Common myeloid progenitor, CD34-positive (primary cell): ENCODE measurements at regions not wholly inside any gene's neighbourhood (a gene's known extent, or its start where the extent isn't known, plus 50 kb on each side); places are given as distances from the start of the nearest gene placed in this dataset.

Source experiments
- CTCF ChIA-PET: fragments of 350-600 bp; sonication (Branson Sonifier 250); formaldehyde crosslinking; loops from one replicate; lab custom pipeline; 2021; ENCODE audit warnings: antibody characterized with exemption; lab: Charles Lee
- POLR2A ChIA-PET: fragments of 350-600 bp; sonication (Branson Sonifier 250); formaldehyde crosslinking; loops from one replicate; lab custom pipeline; 2021; ENCODE audit warnings: antibody characterized with exemption; lab: Charles Lee
- DNase-seq, 3 donors: peaks; one replicate each; pipeline versions ENCODE4 v3.0.0 to v3.0.0-alpha.2; 2013
- H3K27ac ChIP-seq, 2 experiments: 1 replicate in 1 of 2; 2 replicates in 1 of 2; pipeline ENCODE4 v1.7.0; 2013; ENCODE audit warnings: inconsistent platforms in 2 of 2, low read length in 2 of 2, mild to moderate bottlenecking in 2 of 2, low read depth in 1 of 2, moderate library complexity in 1 of 2; ENCODE audit not compliant: severe bottlenecking in 2 of 2, insufficient read depth in 1 of 2, poor library complexity in 1 of 2
- H3K27me3 ChIP-seq, 5 experiments: replicated peaks in 2 of 5; 1 replicate in 3 of 5; 2 replicates in 2 of 5; pipeline versions ENCODE4 v1.6.1 to v1.7.0; 2013; ENCODE audit warnings: low read length in 4 of 5, mild to moderate bottlenecking in 2 of 5, moderate library complexity in 2 of 5, inconsistent platforms in 1 of 5; ENCODE audit not compliant: insufficient read depth in 5 of 5, control insufficient read depth in 4 of 5
- H3K36me3 ChIP-seq, 4 experiments: 1 replicate in 2 of 4; 2 replicates in 2 of 4; pipeline versions ENCODE4 v1.6.1 to v1.7.0; 2013; ENCODE audit warnings: low read length in 3 of 4, control low read depth in 1 of 4, mild to moderate bottlenecking in 1 of 4; ENCODE audit not compliant: control insufficient read depth in 4 of 4, insufficient read depth in 4 of 4
- H3K4me1 ChIP-seq, 4 experiments: 1 replicate in 3 of 4; 2 replicates in 1 of 4; pipeline versions ENCODE4 v1.6.1 to v1.7.1; 2013; ENCODE audit warnings: low read length in 3 of 4, mild to moderate bottlenecking in 3 of 4, control low read depth in 1 of 4, inconsistent platforms in 1 of 4, moderate library complexity in 1 of 4; ENCODE audit not compliant: control insufficient read depth in 4 of 4, insufficient read depth in 4 of 4; ENCODE audit errors: control extremely low read depth in 1 of 4
- H3K4me3 ChIP-seq, 7 experiments: 1 replicate in 4 of 7; 2 replicates in 3 of 7; pipeline versions ENCODE4 v1.5.1 to v1.7.0; 2013; ENCODE audit warnings: mild to moderate bottlenecking in 7 of 7, low read length in 6 of 7, moderate library complexity in 6 of 7, inconsistent platforms in 2 of 7, low read depth in 2 of 7, control low read depth in 1 of 7; ENCODE audit not compliant: insufficient read depth in 4 of 7, control insufficient read depth in 1 of 7; ENCODE audit errors: extremely low read depth in 1 of 7
- H3K9me3 ChIP-seq, 5 experiments: 1 replicate in 4 of 5; 2 replicates in 1 of 5; pipeline versions ENCODE4 v1.6.1 to v1.7.1; 2013; ENCODE audit warnings: low read length in 4 of 5, mild to moderate bottlenecking in 2 of 5, inconsistent platforms in 1 of 5, low read depth in 1 of 5, moderate library complexity in 1 of 5; ENCODE audit not compliant: control insufficient read depth in 4 of 5, insufficient read depth in 2 of 5; ENCODE audit errors: control extremely low read depth in 1 of 5
- WGBS: methylation state at CpG from one replicate; pipeline ENCODE4 v1.1.5; 2013; ENCODE audit not compliant: insufficient coverage; 5-methylcytosine and 5-hydroxymethylcytosine counted together

DNA sequence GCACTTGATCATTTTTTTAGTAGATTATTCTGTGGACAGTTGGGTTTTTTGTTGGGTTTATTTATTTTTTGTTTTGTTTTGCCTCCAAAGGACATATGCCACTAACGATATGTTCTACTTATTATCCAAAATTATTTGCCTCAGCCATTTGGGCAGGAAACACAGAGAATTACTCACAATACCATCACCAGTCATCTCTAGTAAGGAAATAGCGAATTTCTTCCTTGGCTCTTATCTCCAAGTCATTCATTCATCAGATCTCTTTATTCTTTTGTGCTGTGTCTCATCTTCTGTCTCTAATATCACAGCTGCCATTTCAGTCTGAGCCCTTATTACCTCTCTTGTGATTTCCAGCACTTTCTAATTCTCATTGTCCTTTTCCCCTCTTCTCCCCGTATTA is 130.4 kb upstream of the SMLR1 start:
- CTCF ChIA-PET: interaction anchor here (0.5 to 1.8 kb wide), 3 partner anchors 317 to 375 kb away, joined by 3 to 9 read pairs (median 6); partner anchors contain the start of gene TMEM200A
- POLR2A ChIA-PET: no interaction called here
- WGBS: 100% methylated on average over 2 of the region's 3 CpGs
- no peaks in the 10 kb centered on the region for H3K9me3 ChIP-seq
- no peak for DNase-seq
- no peaks in the 10 kb centered on the region for H3K36me3 ChIP-seq
- H3K27me3 ChIP-seq: peaks cover 0 to 4% (median 0%) of the 10 kb centered on the region in 5 experiments
- no peak overlapping the region for H3K4me3 ChIP-seq
- H3K4me1 ChIP-seq: peaks cover 0 to 10% (median 3%) of the 10 kb centered on the region in 4 experiments
- H3K27ac ChIP-seq: no peak overlapping the region

DNA sequence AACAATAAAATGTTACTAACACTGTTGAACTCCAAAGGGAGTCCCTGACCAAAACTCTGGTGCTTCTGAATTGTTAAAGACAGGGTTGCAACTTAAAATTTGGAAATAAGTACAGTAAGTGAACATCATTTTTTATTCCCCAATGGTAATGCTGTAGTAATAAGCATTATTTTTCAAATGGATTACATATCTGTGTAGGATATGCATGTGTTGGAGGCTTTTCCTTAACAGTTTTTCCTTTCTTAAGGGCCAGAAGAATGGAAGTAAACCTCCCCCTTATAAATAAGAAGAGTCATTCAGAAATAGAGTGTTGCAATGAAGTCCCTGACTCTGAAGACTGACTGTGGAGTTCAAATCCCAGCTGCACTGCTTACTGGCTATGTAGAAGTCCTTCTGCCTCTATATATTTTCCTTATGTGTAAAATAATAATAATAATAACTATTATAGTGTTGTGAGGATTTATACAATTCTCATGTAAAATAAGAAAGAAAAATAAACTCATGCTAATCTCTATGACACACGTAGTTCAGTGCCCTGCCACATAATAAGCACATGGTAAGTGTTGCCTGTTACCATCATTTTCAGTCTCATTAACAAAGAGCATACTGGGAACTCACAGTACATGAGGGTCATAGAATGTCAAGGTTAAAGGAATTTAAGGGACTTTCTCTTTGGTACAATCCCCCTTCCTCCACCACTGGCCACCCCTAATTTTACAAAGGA is 129.8 kb upstream of the SMLR1 start:
- H3K36me3 ChIP-seq: no peaks in the 10 kb centered on the region
- peaks cover 0 to 10% (median 3%) of the 10 kb centered on the region in 4 experiments for H3K4me1 ChIP-seq
- H3K9me3 ChIP-seq: peaks cover 0 to 2% (median 0%) of the 10 kb centered on the region in 5 experiments
- no CpG with 5 or more reads among the region's 1 CpG for WGBS
- POLR2A ChIA-PET: no interaction called here
- CTCF ChIA-PET: interaction anchor here (0.8 to 1.9 kb wide), 9 partner anchors 10 to 379 kb away, joined by 3 to 12 read pairs (median 4); partner anchors contain the start of gene TMEM200A
- H3K27ac ChIP-seq: no peak overlapping the region
- DNase-seq: no peak
- peaks cover 0 to 4% (median 0%) of the 10 kb centered on the region in 5 experiments for H3K27me3 ChIP-seq
- no peak overlapping the region for H3K4me3 ChIP-seq

DNA sequence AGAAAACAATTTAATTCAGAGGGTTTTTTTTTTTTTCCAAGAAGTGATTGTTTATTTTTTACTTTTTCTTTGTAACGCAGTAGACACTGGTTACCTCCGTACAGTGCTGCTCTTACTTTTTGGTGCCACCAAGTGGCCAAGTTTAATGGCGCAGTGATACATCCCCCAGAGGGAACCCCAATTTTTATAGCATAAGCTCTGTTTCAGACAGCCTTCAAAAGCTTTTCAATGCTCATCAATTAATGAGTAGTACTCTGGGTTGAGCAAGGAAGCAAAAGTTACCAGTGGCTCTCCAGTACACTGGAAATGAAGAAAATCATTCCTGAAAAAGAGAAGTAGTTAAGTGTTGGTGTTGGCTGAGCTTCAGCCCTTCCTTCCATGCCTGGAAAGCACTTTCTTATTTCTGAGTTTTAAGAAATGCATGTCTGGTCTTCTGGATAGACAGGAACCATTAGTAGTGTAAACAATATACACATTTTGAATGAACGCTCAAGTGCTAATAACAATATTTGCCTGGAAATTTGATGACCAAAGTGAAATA is 129.1 kb upstream of the SMLR1 start:
- no peak overlapping the region for H3K27ac ChIP-seq
- H3K9me3 ChIP-seq: peaks cover 0 to 2% (median 0%) of the 10 kb centered on the region in 5 experiments
- H3K36me3 ChIP-seq: no peaks in the 10 kb centered on the region
- ChIA-PET POLR2A (no interaction called here), CTCF (interaction anchor here (0.6 to 1.9 kb wide), 15 partner anchors 9 to 415 kb away, joined by 3 to 12 read pairs (median 4); partner anchors contain the start of gene TMEM200A)
- peak; percentile 48 to 71 (median 70) for DNase-seq
- no peak overlapping the region for H3K4me3 ChIP-seq
- peaks cover 0 to 10% (median 3%) of the 10 kb centered on the region in 4 experiments for H3K4me1 ChIP-seq
- WGBS: no CpG with 5 or more reads among the region's 4 CpGs
- peaks cover 0 to 4% (median 0%) of the 10 kb centered on the region in 5 experiments for H3K27me3 ChIP-seq

DNA sequence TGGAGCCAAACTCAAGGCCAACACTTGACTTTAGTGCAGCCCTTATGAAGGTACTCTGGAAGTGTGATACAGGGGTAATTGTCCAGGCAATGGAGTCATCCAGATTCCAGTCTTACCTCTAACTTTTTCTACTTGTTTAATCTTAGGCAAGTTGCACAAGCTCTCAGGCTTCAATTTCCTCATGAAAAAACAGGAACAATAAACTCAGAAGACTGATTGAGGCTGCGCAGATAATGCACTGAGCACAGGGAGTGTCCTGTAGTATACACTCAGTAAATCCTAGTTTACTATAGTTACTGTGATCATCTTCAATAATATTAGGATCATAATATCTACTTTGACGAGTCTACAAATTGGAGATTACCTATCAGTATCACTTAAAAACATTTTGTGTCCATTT is 127.5 kb upstream of the SMLR1 start:
- WGBS: no CpG with 5 or more reads among the region's 2 CpGs
- H3K36me3 ChIP-seq: no peaks in the 10 kb centered on the region
- H3K27me3 ChIP-seq: peaks cover 0 to 4% (median 0%) of the 10 kb centered on the region in 5 experiments
- ChIA-PET POLR2A (no interaction called here), CTCF (interaction anchor here (0.9 to 3.2 kb wide), 4 partner anchors 33 to 375 kb away, joined by 3 to 8 read pairs (median 3); no protein-coding TSS in a partner anchor)
- H3K4me1 ChIP-seq: peaks cover 0 to 10% (median 3%) of the 10 kb centered on the region in 4 experiments
- peaks cover 0 to 11% (median 0%) of the 10 kb centered on the region in 5 experiments for H3K9me3 ChIP-seq
- no peak overlapping the region for H3K27ac ChIP-seq
- H3K4me3 ChIP-seq: no peak overlapping the region
- DNase-seq: peak in 2 of 3 donors; percentile 39 to 45

DNA sequence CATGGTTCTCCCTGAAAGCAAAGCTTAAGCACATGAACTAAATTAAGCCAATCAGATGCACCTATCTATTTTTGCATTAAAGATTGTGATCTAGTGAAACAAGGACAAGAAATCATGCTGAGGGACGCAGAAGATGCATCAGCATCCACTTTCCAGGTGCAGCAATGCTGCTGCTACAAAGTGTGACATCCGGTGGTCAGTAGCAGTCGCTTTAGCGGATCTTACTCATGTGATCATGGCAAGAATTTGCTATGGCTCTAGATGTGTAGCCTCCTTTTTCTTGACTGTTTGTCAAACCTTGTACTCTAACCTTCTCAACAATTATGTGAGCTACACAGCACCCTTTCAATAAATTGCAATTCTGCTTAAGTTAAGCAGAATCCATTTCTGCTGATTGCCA is 126.8 kb upstream of the SMLR1 start:
- ChIA-PET POLR2A (no interaction called here), CTCF (interaction anchor here (1.0 to 3.2 kb wide), 5 partner anchors 16 to 376 kb away, joined by 3 to 8 read pairs (median 3); no protein-coding TSS in a partner anchor)
- no peak overlapping the region for H3K4me3 ChIP-seq
- H3K36me3 ChIP-seq: no peaks in the 10 kb centered on the region
- peaks cover 0 to 4% (median 0%) of the 10 kb centered on the region in 5 experiments for H3K27me3 ChIP-seq
- WGBS: 89% methylated on average over 4 of the region's 4 CpGs
- peaks cover 0 to 10% (median 3%) of the 10 kb centered on the region in 4 experiments for H3K4me1 ChIP-seq
- peaks cover 0 to 11% (median 0%) of the 10 kb centered on the region in 5 experiments for H3K9me3 ChIP-seq
- H3K27ac ChIP-seq: no peak overlapping the region
- DNase-seq: peak in 1 of 3 donors; percentile 29

DNA sequence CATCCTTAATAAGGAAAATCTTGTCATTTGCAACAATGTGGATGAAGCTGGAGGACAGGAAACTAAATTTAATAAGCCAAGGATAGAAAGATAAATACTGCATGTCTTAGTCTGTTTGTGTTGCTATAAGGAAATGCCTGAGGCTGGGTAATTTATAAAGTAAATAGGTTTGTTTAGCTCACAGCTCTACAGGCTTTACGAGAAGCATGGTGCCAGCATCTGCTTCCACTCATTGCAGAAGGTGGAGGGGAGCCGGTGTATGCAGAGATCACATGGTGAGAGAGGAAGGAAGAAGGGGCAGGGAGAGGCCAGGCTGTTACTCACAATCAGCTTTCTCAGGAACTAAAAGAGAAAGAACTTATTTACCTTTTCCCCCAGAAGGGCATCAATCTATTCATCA is 118.9 kb upstream of the SMLR1 start:
- no peak overlapping the region for H3K4me3 ChIP-seq
- POLR2A ChIA-PET: no interaction called here
- peak; percentile 9 to 82 (median 67) for DNase-seq
- CTCF ChIA-PET: interaction anchor here (1.6 kb wide), 1 partner anchor 10 kb away, joined by 5 read pairs; no protein-coding TSS in a partner anchor
- peaks cover 0 to 10% (median 7%) of the 10 kb centered on the region in 4 experiments for H3K4me1 ChIP-seq
- H3K36me3 ChIP-seq: no peaks in the 10 kb centered on the region
- WGBS: no CpG with 5 or more reads among the region's 2 CpGs
- H3K9me3 ChIP-seq: peaks cover 0 to 11% (median 0%) of the 10 kb centered on the region in 5 experiments
- H3K27ac ChIP-seq: no peak overlapping the region
- peaks cover 0 to 30% (median 11%) of the 10 kb centered on the region in 5 experiments for H3K27me3 ChIP-seq
